Ishikawa (cell line): ENCODE measurements at regions not wholly inside any gene's neighbourhood (a gene's known extent, or its start where the extent isn't known, plus 50 kb on each side); places are given as distances from the start of the nearest gene placed in this dataset.

Experiments
- CEBPB ChIP-seq: IDR thresholded peaks from 2 replicates; pipeline ENCODE4 v1.6.1; 2012
- CREB1 ChIP-seq: IDR thresholded peaks from 2 replicates; pipeline ENCODE4 v1.6.1; 2012; ENCODE audit warnings: low read depth
- EGR1 ChIP-seq: IDR thresholded peaks from 2 replicates; pipeline ENCODE4 v1.6.1; 2012
- EP300 ChIP-seq: IDR thresholded peaks from 2 replicates; pipeline ENCODE4 v1.6.1; 2012; ENCODE audit warnings: borderline replicate concordance
- FOXM1 ChIP-seq: IDR thresholded peaks from 2 replicates; pipeline ENCODE4 v1.6.1; 2012; ENCODE audit warnings: low read depth, borderline replicate concordance
- MAX ChIP-seq: IDR thresholded peaks from 2 replicates; pipeline ENCODE4 v1.6.1; 2012
- NFIC ChIP-seq: IDR thresholded peaks from 2 replicates; pipeline ENCODE4 v1.6.1; 2012
- RAD21 ChIP-seq: IDR thresholded peaks from 2 replicates; pipeline ENCODE4 v1.6.1; 2012; ENCODE audit warnings: low read depth
- REST ChIP-seq: IDR thresholded peaks from 2 replicates; pipeline ENCODE4 v1.6.1; 2012; ENCODE audit warnings: low read depth, mild to moderate bottlenecking
- TAF1 ChIP-seq: IDR thresholded peaks from 2 replicates; pipeline ENCODE4 v1.6.1; 2012; ENCODE audit warnings: low read depth, mild to moderate bottlenecking
- TCF12 ChIP-seq: IDR thresholded peaks from 2 replicates; pipeline ENCODE4 v1.6.1; 2012; ENCODE audit warnings: low read depth
- TEAD4 ChIP-seq: IDR thresholded peaks from 2 replicates; pipeline ENCODE4 v1.6.1; 2012
- USF1 ChIP-seq: IDR thresholded peaks from 2 replicates; pipeline ENCODE4 v1.6.1; 2012
- YY1 ChIP-seq: IDR thresholded peaks from 2 replicates; pipeline ENCODE4 v1.6.1; 2012; ENCODE audit warnings: low read depth
- ZBTB7A ChIP-seq: IDR thresholded peaks from 2 replicates; pipeline ENCODE4 v1.6.1; 2012; ENCODE audit warnings: low read depth

- no peak for TF ChIP-seq FOXM1
- TF ChIP-seq REST, result no peak
- no peak for TF ChIP-seq EP300
- no peak for TF ChIP-seq TAF1
- no peak for TF ChIP-seq ZBTB7A
- TF ChIP-seq TEAD4, result no peak
- no peak for TF ChIP-seq CREB1
- no peak for TF ChIP-seq TCF12
- TF ChIP-seq MAX, result no peak
- no peak for TF ChIP-seq EGR1
- TF ChIP-seq YY1, result no peak
- TF ChIP-seq RAD21, result no peak
- TF ChIP-seq CEBPB, result no peak
- no peak for TF ChIP-seq USF1
- TF ChIP-seq NFIC, result no peak
Observed at GRCh38 chr18:78675231-78675630, 304.4 kb upstream of the SALL3 start.

- TF ChIP-seq TEAD4, result no peak
- no peak for TF ChIP-seq FOXM1
- TF ChIP-seq TCF12, result no peak
- TF ChIP-seq ZBTB7A, result no peak
- no peak for TF ChIP-seq YY1
- no peak for TF ChIP-seq RAD21
- TF ChIP-seq CREB1, result no peak
- TF ChIP-seq REST, result no peak
- no peak for TF ChIP-seq TAF1
- TF ChIP-seq MAX, result no peak
- TF ChIP-seq CEBPB, result no peak
- TF ChIP-seq EP300, result no peak
- TF ChIP-seq EGR1, result no peak
- TF ChIP-seq NFIC, result no peak
Observed at GRCh38 chr18:78676622-78677482, 302.8 kb upstream of the SALL3 start.

GRCh38 chr18:78677483-78678317 is 301.9 kb upstream of the SALL3 start:
- no peak for TF ChIP-seq TEAD4
- no peak for TF ChIP-seq EP300

GRCh38 chr18:78678318-78678695 is 301.3 kb upstream of the SALL3 start:
- TF ChIP-seq MAX (no peak), RAD21 (no peak), REST (no peak), TEAD4 (no peak), NFIC (no peak), FOXM1 (no peak), YY1 (no peak), USF1 (no peak), EP300 (no peak), EGR1 (no peak), TCF12 (no peak), CREB1 (no peak), TAF1 (no peak), CEBPB (no peak), ZBTB7A (no peak)
